Right lung (tissue), 2 donors: ENCODE measurements at regions not wholly inside any gene's neighbourhood (a gene's known extent, or its start where the extent isn't known, plus 50 kb on each side); places are given as distances from the start of the nearest gene placed in this dataset.

Experiments
- DNase-seq, 2 donors: peaks; one replicate each; pipeline ENCODE4 v3.0.0-alpha.2; 2013

GRCh38 chr4:125808022-125808421 is 493.3 kb downstream of the FAT4 start:
- DNase-seq: no peak

GRCh38 chr4:125808570-125808969 is 493.8 kb downstream of the FAT4 start:
- no peak for DNase-seq

- no peak for DNase-seq
Observed at GRCh38 chr4:125811892-125812291, 497.1 kb downstream of the FAT4 start.

GRCh38 chr4:125826801-125827695 is 512.3 kb downstream of the FAT4 start:
- peak in 1 of 2 donors; percentile 26 for DNase-seq

GRCh38 chr4:125827696-125828052 is 512.9 kb downstream of the FAT4 start:
- DNase-seq: no peak

- DNase-seq: no peak
Observed at GRCh38 chr4:125828346-125828745, 513.6 kb downstream of the FAT4 start.

GRCh38 chr4:125832161-125832560 is 517.4 kb downstream of the FAT4 start:
- no peak for DNase-seq

- no peak for DNase-seq
Observed at GRCh38 chr4:125836597-125837195, 521.9 kb downstream of the FAT4 start.

GRCh38 chr4:125837493-125838201 is 522.9 kb downstream of the FAT4 start:
- DNase-seq: peak in 1 of 2 donors; percentile 23

- no peak for DNase-seq
Observed at GRCh38 chr4:125838202-125838601, 523.4 kb downstream of the FAT4 start.

GRCh38 chr4:125838924-125839323 is 524.2 kb downstream of the FAT4 start:
- no peak for DNase-seq

GRCh38 chr4:125843947-125844346 is 529.2 kb downstream of the FAT4 start:
- no peak for DNase-seq

GRCh38 chr4:125847518-125847917 is 532.8 kb downstream of the FAT4 start:
- no peak for DNase-seq

- no peak for DNase-seq
Observed at GRCh38 chr4:125849869-125850268, 535.1 kb downstream of the FAT4 start.

GRCh38 chr4:125891597-125892258 is 577.0 kb downstream of the FAT4 start:
- DNase-seq: no peak

- DNase-seq: no peak
Observed at GRCh38 chr4:125904802-125905201, 590.0 kb downstream of the FAT4 start.

- no peak for DNase-seq
Observed at GRCh38 chr4:125911058-125911457, 596.3 kb downstream of the FAT4 start.

- no peak for DNase-seq
Observed at GRCh38 chr4:125911481-125911880, 596.7 kb downstream of the FAT4 start.

- no peak for DNase-seq
Observed at GRCh38 chr4:125917559-125917958, 602.8 kb downstream of the FAT4 start.

- DNase-seq: no peak
Observed at GRCh38 chr4:125928652-125929051, 613.9 kb downstream of the FAT4 start.

- DNase-seq: no peak
Observed at GRCh38 chr4:125938541-125938940, 623.8 kb downstream of the FAT4 start.

GRCh38 chr4:125940426-125940825 is 625.7 kb downstream of the FAT4 start:
- no peak for DNase-seq
